ENCODE measurements at regions not wholly inside any gene's neighbourhood (a gene's known extent, or its start where the extent isn't known, plus 50 kb on each side); places are given as distances from the start of the nearest gene placed in this dataset.
A peak's percentile ranks its signal among the peaks of the same experiment; 100 is the strongest.

DNA sequence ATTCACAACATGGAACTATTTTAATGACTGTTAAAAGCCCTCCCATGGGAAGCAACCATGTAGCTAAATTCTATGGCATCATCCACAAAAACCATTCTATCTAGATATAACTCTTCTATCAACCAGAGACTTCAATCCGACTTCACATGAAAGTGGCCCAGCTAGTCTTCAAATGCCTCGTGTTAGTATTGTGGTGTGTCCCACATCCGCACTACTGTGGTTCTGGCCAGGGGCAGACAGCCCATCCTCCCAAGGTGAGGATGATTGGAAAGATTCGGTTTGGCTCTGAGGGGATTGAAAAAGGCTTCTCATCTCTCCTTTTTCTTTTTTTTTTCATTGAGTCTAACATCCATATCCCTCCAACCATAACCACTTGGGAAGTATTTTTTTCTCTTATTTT is 253.0 kb upstream of the KLF6 start:
- no peak overlapping the region for H3K4me3 ChIP-seq (ENCODE audit: low read depth in 1 of 2, low read length in 1 of 2)
- peaks cover 0 to 8% of the 10 kb centered on the region in 2 experiments for H3K4me1 ChIP-seq (ENCODE audit: control insufficient read depth in 1 of 2, insufficient read depth in 1 of 2, low read depth in 1 of 2, low read length in 1 of 2)
- H3K27me3 ChIP-seq = no peaks in the 10 kb centered on the region
- H3K27ac ChIP-seq = no peak overlapping the region
- H3K36me3 ChIP-seq = no peaks in the 10 kb centered on the region
- no peaks in the 10 kb centered on the region for H3K9me3 ChIP-seq
- TF ChIP-seq, protein P1, sequence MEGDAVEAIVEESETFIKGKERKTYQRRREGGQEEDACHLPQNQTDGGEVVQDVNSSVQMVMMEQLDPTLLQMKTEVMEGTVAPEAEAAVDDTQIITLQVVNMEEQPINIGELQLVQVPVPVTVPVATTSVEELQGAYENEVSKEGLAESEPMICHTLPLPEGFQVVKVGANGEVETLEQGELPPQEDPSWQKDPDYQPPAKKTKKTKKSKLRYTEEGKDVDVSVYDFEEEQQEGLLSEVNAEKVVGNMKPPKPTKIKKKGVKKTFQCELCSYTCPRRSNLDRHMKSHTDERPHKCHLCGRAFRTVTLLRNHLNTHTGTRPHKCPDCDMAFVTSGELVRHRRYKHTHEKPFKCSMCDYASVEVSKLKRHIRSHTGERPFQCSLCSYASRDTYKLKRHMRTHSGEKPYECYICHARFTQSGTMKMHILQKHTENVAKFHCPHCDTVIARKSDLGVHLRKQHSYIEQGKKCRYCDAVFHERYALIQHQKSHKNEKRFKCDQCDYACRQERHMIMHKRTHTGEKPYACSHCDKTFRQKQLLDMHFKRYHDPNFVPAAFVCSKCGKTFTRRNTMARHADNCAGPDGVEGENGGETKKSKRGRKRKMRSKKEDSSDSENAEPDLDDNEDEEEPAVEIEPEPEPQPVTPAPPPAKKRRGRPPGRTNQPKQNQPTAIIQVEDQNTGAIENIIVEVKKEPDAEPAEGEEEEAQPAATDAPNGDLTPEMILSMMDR (IDR thresholded peaks at IDR 0.05) = no peak

DNA sequence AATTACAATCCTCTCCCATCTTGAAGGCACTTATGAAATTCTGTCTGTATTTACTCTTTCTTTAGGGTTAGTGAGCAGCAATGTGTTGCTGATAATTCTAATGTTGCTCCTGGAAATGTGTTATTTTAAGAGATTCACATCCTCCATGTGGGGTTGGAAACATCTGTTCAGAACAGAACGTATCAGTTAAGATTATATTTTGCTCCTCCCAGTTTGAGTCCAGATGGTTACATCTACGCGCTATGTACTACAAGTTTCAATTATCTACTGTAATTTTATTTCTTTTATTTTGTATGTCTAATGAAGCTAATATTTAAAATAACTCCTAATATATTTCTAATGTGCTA is 250.6 kb upstream of the KLF6 start:
- TF ChIP-seq, protein P1 (IDR thresholded peaks at IDR 0.05) = no peak
- no peaks in the 10 kb centered on the region for H3K9me3 ChIP-seq
- no peak overlapping the region for H3K27ac ChIP-seq
- H3K27me3 ChIP-seq = no peaks in the 10 kb centered on the region
- peaks cover 0 to 8% of the 10 kb centered on the region in 2 experiments for H3K4me1 ChIP-seq (ENCODE audit: control insufficient read depth in 1 of 2, insufficient read depth in 1 of 2, low read depth in 1 of 2, low read length in 1 of 2)
- no peaks in the 10 kb centered on the region for H3K36me3 ChIP-seq
- H3K4me3 ChIP-seq (ENCODE audit: low read depth in 1 of 2, low read length in 1 of 2) = peak overlapping the region in 1 of 2 experiments; percentile 1

DNA sequence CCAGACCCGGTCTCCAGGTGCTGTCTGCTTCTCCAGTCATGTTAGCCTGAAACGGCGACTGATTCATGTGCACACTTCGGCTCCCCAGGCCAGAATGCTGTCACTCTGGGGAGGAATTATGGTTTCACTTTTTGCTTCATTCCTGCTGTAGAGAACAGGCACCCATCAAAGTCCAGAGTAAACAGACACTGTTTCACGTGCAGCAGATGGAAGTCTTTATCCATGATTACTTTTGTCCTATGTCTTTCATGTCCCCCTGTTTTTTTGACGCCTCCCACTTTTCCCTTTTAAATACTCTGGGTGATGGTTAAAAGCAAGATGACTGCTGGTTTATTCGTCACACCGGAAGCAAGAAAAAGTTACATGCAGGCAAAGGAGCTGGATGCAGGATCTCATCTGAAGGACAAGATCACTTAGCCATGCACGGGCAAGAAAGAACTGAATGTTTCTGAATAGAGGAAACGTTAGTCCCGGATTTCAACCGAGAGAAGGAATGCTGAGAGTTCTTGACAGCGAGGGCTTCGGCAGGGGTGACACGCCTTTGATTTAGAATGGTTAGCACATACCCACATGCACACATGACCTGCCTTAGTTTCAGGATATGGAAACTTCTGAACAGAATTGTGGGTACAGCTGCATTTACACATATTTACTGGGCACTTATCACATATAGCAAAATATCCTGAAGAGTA is 250.0 kb upstream of the KLF6 start:
- no peak overlapping the region for H3K27ac ChIP-seq

DNA sequence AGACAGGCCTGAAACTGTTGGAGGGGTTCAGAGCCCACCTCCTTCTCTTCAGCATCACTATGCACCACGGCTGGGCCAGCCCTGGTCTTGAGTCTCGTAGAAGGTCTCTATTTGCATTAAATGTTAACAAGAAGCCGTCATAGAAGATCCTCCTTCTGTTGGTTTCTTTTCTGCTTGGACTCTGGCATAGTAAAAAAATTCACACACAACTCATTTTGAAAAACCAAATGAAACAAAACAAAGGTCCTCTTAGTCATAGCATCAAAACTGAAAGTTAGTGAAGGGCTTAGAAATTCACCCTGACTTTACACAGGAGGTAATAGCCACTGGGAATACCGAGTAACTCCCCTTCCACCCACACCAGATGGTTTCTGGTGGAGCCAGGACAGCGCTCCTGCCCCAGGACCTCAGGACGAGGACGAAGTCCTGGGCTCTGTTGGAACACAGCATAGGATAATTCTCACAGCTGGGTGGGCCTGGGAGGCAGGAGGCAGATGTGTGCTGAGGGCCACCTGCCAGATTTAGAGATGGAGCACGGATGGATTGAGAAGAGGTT is 248.4 kb upstream of the KLF6 start:
- Histone ChIP-seq H3K4me1 (ENCODE audit: control insufficient read depth in 1 of 2, insufficient read depth in 1 of 2, low read depth in 1 of 2, low read length in 1 of 2) (peaks cover 0 to 8% of the 10 kb centered on the region in 2 experiments), H3K36me3 (no peaks in the 10 kb centered on the region), H3K27me3 (no peaks in the 10 kb centered on the region), H3K9me3 (no peaks in the 10 kb centered on the region), H3K4me3 (ENCODE audit: low read depth in 1 of 2, low read length in 1 of 2) (no peak overlapping the region), H3K27ac (no peak overlapping the region)
- TF ChIP-seq, protein P1 (IDR thresholded peaks at IDR 0.05) = no peak

More for the DNA sequence above, 250.0 kb upstream of the KLF6 start:
- TF ChIP-seq, protein P1 (IDR thresholded peaks at IDR 0.05) = no peak
- Histone ChIP-seq H3K27me3 (no peaks in the 10 kb centered on the region), H3K9me3 (no peaks in the 10 kb centered on the region), H3K4me3 (ENCODE audit: low read depth in 1 of 2, low read length in 1 of 2) (peak overlapping the region; percentile 1 to 10), H3K4me1 (ENCODE audit: control insufficient read depth in 1 of 2, insufficient read depth in 1 of 2, low read depth in 1 of 2, low read length in 1 of 2) (peaks cover 0 to 8% of the 10 kb centered on the region in 2 experiments), H3K36me3 (no peaks in the 10 kb centered on the region)

DNA sequence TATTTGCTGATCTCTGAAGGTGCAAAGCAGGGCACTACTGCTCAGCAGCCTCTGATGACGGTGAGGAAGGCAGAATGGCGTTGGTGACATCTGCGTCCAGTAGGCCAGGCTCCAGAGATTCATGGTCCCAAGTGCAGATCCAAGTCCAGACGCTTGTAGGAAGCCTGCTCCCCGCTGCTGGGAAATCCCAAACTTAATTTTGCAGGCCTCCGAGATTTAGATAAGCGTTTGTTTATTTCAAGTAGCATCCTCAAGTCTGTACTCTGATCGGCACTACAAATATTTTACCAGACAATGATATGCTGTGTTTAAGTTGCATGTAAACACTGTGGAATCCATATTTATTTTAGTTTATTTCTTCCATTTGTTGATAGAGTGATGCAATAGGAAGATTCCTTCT is 244.9 kb upstream of the KLF6 start:
- peaks cover 0 to 1% of the 10 kb centered on the region in 2 experiments for H3K4me1 ChIP-seq (ENCODE audit: control insufficient read depth in 1 of 2, insufficient read depth in 1 of 2, low read depth in 1 of 2, low read length in 1 of 2)
- no peaks in the 10 kb centered on the region for H3K9me3 ChIP-seq
- no peak overlapping the region for H3K4me3 ChIP-seq (ENCODE audit: low read depth in 1 of 2, low read length in 1 of 2)
- H3K36me3 ChIP-seq = no peaks in the 10 kb centered on the region
- H3K27me3 ChIP-seq = no peaks in the 10 kb centered on the region
- H3K27ac ChIP-seq = no peak overlapping the region
- TF ChIP-seq, protein P1 (IDR thresholded peaks at IDR 0.05) = no peak

Data from neutrophil (primary cell).